ENCODE measurements at regions not wholly inside any gene's neighbourhood (a gene's known extent, or its start where the extent isn't known, plus 50 kb on each side); places are given as distances from the start of the nearest gene placed in this dataset.
"Not testable (repeated sequence)": the region's sequence is repeated elsewhere in the genome, so short reads cannot be mapped to it uniquely, and the experiment has no call there.

- no peak overlapping the region for H3K27ac Mint-ChIP-seq
- no peak for DNase-seq
- no peak overlapping the region for H3K4me3 Mint-ChIP-seq
- peaks cover 3% of the 10 kb centered on the region for H3K27me3 Mint-ChIP-seq
- H3K9me3 Mint-ChIP-seq, result no peaks in the 10 kb centered on the region
- H3K36me3 Mint-ChIP-seq, result no peaks in the 10 kb centered on the region
- CTCF ChIA-PET, result interaction anchor here (0.6 kb wide), 1 partner anchor 51 kb away, joined by 3 read pairs; no protein-coding TSS in a partner anchor
- no peaks in the 10 kb centered on the region for H3K4me1 Mint-ChIP-seq
Observed at GRCh38 chr12:13539051-13539450, 342.5 kb downstream of the EMP1 start.

DNA sequence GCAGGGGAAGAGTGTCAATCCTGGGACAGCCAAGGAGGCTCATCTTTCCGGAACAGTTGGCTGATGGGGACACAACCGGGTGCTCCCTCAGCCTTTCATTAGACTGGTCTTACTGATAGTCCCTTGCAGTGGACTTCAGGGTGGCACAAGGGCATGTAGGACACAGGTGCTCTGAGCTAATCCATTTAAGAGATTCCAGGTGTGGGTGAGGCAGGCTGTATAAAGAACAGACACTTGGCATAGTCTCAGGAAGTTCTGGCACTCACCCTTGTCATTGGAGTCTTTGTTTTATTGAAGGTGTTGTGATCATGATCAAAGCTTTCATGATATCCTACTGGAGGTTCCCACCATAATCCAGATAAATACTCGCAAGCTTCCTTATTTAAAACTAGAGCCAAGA lies 341.6 kb downstream of the EMP1 start:
- Mint-ChIP-seq H3K27ac (no peak overlapping the region), H3K9me3 (no peaks in the 10 kb centered on the region), H3K4me3 (no peak overlapping the region), H3K36me3 (no peaks in the 10 kb centered on the region), H3K27me3 (peaks cover 3% of the 10 kb centered on the region), H3K4me1 (no peaks in the 10 kb centered on the region)
- no peak for DNase-seq
- CTCF ChIA-PET, result no interaction called here

DNA sequence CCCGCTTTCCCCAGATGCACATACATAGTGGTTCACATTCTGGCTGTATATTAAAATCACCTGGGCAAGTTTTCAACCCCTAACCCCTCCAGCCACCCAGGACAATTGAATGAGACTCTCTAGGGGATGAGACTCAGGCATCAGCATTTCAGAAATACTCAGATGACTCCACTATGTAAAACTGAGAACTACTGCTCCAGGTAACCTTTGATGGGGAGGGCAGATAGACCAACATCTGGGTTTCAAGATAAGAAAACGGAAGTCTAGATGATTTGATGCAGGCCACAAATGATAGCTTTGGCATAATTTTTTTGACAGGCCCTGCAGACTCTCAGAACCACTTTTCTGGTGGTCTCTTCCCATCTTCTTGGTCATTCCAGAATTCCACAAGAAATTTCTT lies 341.1 kb downstream of the EMP1 start:
- Mint-ChIP-seq H3K27ac (no peak overlapping the region), H3K4me3 (no peak overlapping the region), H3K9me3 (no peaks in the 10 kb centered on the region), H3K27me3 (peaks cover 3% of the 10 kb centered on the region), H3K4me1 (no peaks in the 10 kb centered on the region), H3K36me3 (no peaks in the 10 kb centered on the region)
- DNase-seq, result no peak
- CTCF ChIA-PET, result no interaction called here

DNA sequence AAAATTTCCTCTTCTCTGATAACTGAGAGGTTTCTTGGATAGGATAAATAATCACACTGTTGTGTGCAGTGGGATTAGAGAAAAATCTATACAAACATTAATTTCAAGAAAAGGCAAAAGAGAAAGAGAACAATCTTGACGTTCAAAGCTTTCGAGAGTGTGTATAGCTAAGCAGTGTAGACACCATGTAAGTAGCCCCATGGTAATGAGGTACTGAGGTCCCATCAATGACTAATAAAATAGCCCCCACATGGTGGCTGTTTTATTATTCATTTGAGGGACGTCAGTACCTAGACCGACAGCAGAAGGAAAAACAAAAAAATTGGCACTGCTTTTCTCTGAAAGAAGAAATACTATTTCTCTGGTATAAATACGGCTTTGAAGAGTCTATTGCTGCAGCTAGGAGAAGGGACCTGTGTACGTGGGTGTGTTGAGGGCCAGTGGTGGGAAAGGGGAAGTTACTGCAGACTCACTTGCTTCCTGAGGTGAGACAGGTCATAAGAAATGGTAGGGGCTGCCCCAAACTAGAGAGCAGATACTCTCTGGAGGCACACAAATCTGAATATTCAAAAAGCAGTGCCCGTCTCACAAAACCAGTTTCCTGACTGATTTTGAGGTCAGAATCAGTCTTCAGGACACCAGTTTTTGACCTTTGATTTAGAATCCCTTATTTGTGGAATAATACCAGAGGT lies 339.8 kb downstream of the EMP1 start:
- CTCF ChIA-PET, result interaction anchor here (0.7 to 1.7 kb wide), 2 partner anchors 12 to 78 kb away, joined by 3 to 5 read pairs; no protein-coding TSS in a partner anchor
- Mint-ChIP-seq H3K36me3 (no peaks in the 10 kb centered on the region), H3K9me3 (no peaks in the 10 kb centered on the region), H3K4me3 (no peak overlapping the region), H3K27me3 (peaks cover 3% of the 10 kb centered on the region), H3K4me1 (no peaks in the 10 kb centered on the region), H3K27ac (no peak overlapping the region)
- no peak for DNase-seq

- H3K9me3 Mint-ChIP-seq, result no peaks in the 10 kb centered on the region
- DNase-seq, result peak; percentile 61
- H3K4me1 Mint-ChIP-seq, result no peaks in the 10 kb centered on the region
- CTCF ChIA-PET, result interaction anchor here (0.5 to 2.2 kb wide), 6 partner anchors 11 to 173 kb away, joined by 3 to 5 read pairs (median 4); no protein-coding TSS in a partner anchor
- H3K27ac Mint-ChIP-seq, result no peak overlapping the region
- H3K36me3 Mint-ChIP-seq, result no peaks in the 10 kb centered on the region
- H3K4me3 Mint-ChIP-seq, result no peak overlapping the region
- H3K27me3 Mint-ChIP-seq, result peaks cover 3% of the 10 kb centered on the region
Observed at GRCh38 chr12:13534645-13535398, 338.3 kb downstream of the EMP1 start.

- no peaks in the 10 kb centered on the region for H3K36me3 Mint-ChIP-seq
- H3K9me3 Mint-ChIP-seq, result no peaks in the 10 kb centered on the region
- no peak overlapping the region for H3K4me3 Mint-ChIP-seq
- CTCF ChIA-PET, result interaction anchor here (0.5 to 2.2 kb wide), 5 partner anchors 14 to 172 kb away, joined by 3 to 4 read pairs (median 3); no protein-coding TSS in a partner anchor
- no peak for DNase-seq
- H3K4me1 Mint-ChIP-seq, result no peaks in the 10 kb centered on the region
- H3K27me3 Mint-ChIP-seq, result peaks cover 3% of the 10 kb centered on the region
- no peak overlapping the region for H3K27ac Mint-ChIP-seq
Observed at GRCh38 chr12:13534242-13534641, 337.7 kb downstream of the EMP1 start.

DNA sequence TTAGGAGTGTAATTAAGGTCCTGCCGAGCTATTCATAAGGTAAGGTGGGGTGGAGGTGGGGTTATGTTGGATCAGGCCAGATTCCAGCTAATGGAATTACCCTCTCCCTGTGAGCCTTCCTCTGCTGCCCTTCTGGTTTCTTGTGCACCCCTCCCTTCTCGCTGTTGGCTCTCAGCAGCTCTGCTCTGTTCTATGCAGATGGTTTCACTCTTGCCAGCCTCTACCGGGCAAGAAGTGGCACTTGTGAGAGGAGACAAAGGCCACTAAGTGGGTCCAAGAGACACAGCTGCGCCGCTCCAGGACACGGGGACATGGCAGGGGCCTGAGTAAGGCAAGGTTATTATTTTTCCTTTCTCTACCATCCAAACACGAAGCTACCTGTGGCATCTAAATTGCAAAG lies 334.4 kb downstream of the EMP1 start:
- Mint-ChIP-seq H3K36me3 (no peaks in the 10 kb centered on the region), H3K27ac (no peak overlapping the region), H3K9me3 (no peaks in the 10 kb centered on the region), H3K4me1 (no peaks in the 10 kb centered on the region), H3K4me3 (no peak overlapping the region), H3K27me3 (peaks cover 3% of the 10 kb centered on the region)
- DNase-seq, result no peak
- CTCF ChIA-PET, result no interaction called here

DNA sequence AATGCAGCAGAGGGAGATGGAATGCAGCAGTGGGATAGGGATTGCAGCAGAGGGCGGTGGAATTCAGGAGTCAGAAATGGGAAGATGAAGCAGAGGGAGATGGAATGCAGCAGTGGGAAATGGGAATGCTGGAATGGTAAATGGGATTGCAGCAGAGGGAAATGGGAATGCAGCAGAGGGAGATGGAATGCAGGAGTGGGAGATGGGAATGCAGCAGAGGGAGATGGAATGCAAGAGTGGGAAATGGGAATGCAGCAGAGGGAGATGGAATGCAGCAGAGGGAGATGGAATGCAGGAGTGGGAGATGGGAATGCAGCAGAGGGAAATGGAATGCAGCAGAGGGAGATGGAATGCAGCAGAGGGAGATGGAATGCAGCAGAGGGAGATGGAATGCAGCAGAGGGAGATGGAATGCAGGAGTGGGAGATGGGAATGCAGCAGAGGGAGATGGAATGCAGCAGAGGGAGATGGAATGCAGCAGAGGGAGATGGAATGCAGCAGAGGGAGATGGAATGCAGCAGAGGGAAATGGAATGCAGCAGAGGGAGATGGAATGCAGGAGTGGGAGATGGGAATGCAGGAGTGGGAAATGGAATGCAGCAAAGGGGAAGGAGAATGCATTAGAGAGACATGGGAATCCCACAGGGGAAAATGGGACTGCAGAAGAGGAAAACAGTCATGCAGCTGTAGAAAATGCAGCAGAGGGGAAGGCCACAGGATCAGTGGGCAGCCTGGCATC lies 329.8 kb downstream of the EMP1 start:
- DNase-seq, H3K36me3 Mint-ChIP-seq, H3K27me3 Mint-ChIP-seq, H3K9me3 Mint-ChIP-seq, H3K4me3 Mint-ChIP-seq, CTCF ChIA-PET, H3K4me1 Mint-ChIP-seq, H3K27ac Mint-ChIP-seq: not testable (repeated sequence)

GRCh38 chr12:13523536-13524307 lies 327.2 kb downstream of the EMP1 start:
- CTCF ChIA-PET, result interaction anchor here (1.4 kb wide), 1 partner anchor 12 kb away, joined by 5 read pairs; no protein-coding TSS in a partner anchor
- H3K36me3 Mint-ChIP-seq, result no peaks in the 10 kb centered on the region

DNA sequence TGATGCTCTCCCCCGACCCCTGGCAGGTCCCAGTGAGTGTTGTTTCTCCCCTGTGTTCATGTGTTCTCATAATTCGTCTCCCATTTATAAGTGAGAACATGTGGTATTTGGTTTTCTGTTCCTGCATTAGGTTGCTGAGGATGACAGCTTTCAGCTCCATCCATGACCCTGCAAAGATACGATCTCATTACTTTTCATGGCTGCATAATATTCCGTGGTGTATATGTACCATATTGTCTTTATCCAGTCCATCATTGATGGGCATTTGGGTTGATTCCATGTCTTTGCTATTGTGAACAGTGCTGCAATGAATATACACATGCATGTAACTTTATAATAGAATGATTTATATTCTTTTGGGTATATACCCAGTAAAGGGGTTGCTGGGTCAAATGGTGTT lies 321.5 kb downstream of the EMP1 start:
- H3K4me3 Mint-ChIP-seq, H3K36me3 Mint-ChIP-seq, DNase-seq, H3K4me1 Mint-ChIP-seq, H3K9me3 Mint-ChIP-seq, H3K27ac Mint-ChIP-seq, CTCF ChIA-PET, H3K27me3 Mint-ChIP-seq: not testable (repeated sequence)

More at GRCh38 chr12:13523536-13524307, 327.2 kb downstream of the EMP1 start:
- H3K27ac Mint-ChIP-seq, result no peak overlapping the region
- H3K4me1 Mint-ChIP-seq, result no peaks in the 10 kb centered on the region
- H3K4me3 Mint-ChIP-seq, result no peak overlapping the region
- H3K27me3 Mint-ChIP-seq, result no peaks in the 10 kb centered on the region
- DNase-seq, result no peak
- peaks cover 1% of the 10 kb centered on the region for H3K9me3 Mint-ChIP-seq

DNA sequence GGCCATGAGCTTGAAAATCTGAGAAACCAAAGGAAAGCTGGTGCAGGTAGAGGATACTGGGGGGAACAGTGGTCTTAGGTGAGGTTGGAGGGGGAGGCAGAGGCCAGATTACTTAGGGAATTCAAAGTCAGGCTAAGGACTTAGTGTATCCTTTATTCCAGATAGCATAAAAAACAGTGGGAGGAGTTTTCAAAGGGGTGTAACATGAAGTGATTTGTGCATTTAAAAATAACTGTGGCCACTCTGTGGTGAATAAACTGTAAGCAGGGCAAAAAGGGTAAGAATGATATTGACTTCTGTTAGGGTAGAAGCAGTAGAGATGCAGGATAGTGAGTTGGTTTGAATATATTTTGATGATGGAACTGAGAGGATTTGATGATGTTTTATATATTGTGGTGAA lies 313.2 kb downstream of the EMP1 start:
- no peaks in the 10 kb centered on the region for H3K4me1 Mint-ChIP-seq
- H3K9me3 Mint-ChIP-seq, result no peaks in the 10 kb centered on the region
- no peaks in the 10 kb centered on the region for H3K27me3 Mint-ChIP-seq
- H3K36me3 Mint-ChIP-seq, result no peaks in the 10 kb centered on the region
- H3K27ac Mint-ChIP-seq, result no peak overlapping the region
- DNase-seq, result no peak
- CTCF ChIA-PET, result no interaction called here
- H3K4me3 Mint-ChIP-seq, result no peak overlapping the region

- no peaks in the 10 kb centered on the region for H3K27me3 Mint-ChIP-seq
- no peaks in the 10 kb centered on the region for H3K9me3 Mint-ChIP-seq
- H3K36me3 Mint-ChIP-seq, result no peaks in the 10 kb centered on the region
- CTCF ChIA-PET, result no interaction called here
- H3K27ac Mint-ChIP-seq, result no peak overlapping the region
- no peak for DNase-seq
- no peaks in the 10 kb centered on the region for H3K4me1 Mint-ChIP-seq
- no peak overlapping the region for H3K4me3 Mint-ChIP-seq
Observed at GRCh38 chr12:13505636-13506035, 309.1 kb downstream of the EMP1 start.

- no peaks in the 10 kb centered on the region for H3K27me3 Mint-ChIP-seq
- CTCF ChIA-PET, result no interaction called here
- H3K36me3 Mint-ChIP-seq, result no peaks in the 10 kb centered on the region
- DNase-seq, result no peak
- H3K4me3 Mint-ChIP-seq, result no peak overlapping the region
- no peaks in the 10 kb centered on the region for H3K4me1 Mint-ChIP-seq
- H3K9me3 Mint-ChIP-seq, result no peaks in the 10 kb centered on the region
- no peak overlapping the region for H3K27ac Mint-ChIP-seq
Observed at GRCh38 chr12:13505224-13505623, 308.7 kb downstream of the EMP1 start.

DNA sequence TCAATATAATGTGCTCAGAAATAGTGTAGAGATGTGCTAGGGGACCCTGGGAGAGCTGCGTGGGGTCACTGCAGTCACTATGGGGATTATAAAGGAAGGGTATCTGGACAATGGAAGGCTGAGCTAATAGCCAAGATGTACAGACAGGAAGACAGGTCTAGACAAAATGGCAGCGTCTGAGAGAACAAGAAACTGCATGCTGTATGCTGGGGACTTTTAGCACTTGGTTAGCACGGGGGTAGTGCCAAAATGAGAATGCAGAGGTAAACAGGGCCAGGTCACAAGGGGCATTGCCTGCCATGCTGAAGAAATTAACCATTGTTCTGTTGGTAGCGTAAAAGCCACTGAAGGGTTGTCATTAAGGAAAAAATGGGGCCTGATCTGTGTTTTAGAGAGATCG lies 308.2 kb downstream of the EMP1 start:
- CTCF ChIA-PET, result no interaction called here
- no peak for DNase-seq
- no peak overlapping the region for H3K4me3 Mint-ChIP-seq
- H3K27ac Mint-ChIP-seq, result no peak overlapping the region
- no peaks in the 10 kb centered on the region for H3K36me3 Mint-ChIP-seq
- no peaks in the 10 kb centered on the region for H3K27me3 Mint-ChIP-seq
- H3K4me1 Mint-ChIP-seq, result no peaks in the 10 kb centered on the region
- H3K9me3 Mint-ChIP-seq, result no peaks in the 10 kb centered on the region

Measured in activated naive CD4-positive, alpha-beta T cell treated with anti-CD3 and anti-CD28 coated beads, Interleukin-2, amount 10 ng/mL, durations not matched to agents 7 days and 5 days (primary cell).